Left lung (tissue), 4 donors: ENCODE measurements at regions not wholly inside any gene's neighbourhood (a gene's known extent, or its start where the extent isn't known, plus 50 kb on each side); places are given as distances from the start of the nearest gene placed in this dataset.

Experiments used
- ATAC-seq: fragments of 200-7000 bp; cut with Tn5 transposase; one replicate; pipeline ENCODE4 v1.9.1; 2020; ENCODE audit warnings: moderate library complexity
- DNase-seq, 4 donors: peaks; one replicate each; pipeline ENCODE4 v3.0.0-alpha.2; 2013 to 2020
- H3K27ac ChIP-seq, 2 donors: fragments of 200-600 bp; sonication (generic) in 1 of 2; one replicate each; pipeline versions ENCODE4 v1.5.0 to v1.8.0; 2020 to 2021
- H3K27me3 ChIP-seq, 2 donors: fragments of 200-600 bp; sonication (generic) in 1 of 2; one replicate each; pipeline versions ENCODE4 v1.5.0 to v1.8.0; 2020 to 2021
- H3K36me3 ChIP-seq, 2 donors: fragments of 200-600 bp; sonication (generic) in 1 of 2; one replicate each; pipeline versions ENCODE4 v1.5.0 to v1.8.0; 2020 to 2021
- H3K4me1 ChIP-seq, 2 donors: fragments of 200-600 bp; one replicate each; pipeline ENCODE4 v1.8.0; 2021
- H3K4me3 ChIP-seq, 2 donors: fragments of 200-600 bp; sonication (generic) in 1 of 2; one replicate each; pipeline versions ENCODE4 v1.5.0 to v1.8.0; 2020 to 2021; ENCODE audit warnings: mild to moderate bottlenecking in 1 of 2
- H3K9me3 ChIP-seq, 2 donors: fragments of 200-600 bp; sonication (generic) in 1 of 2; one replicate each; pipeline versions ENCODE4 v1.5.0 to v1.8.0; 2020 to 2021
- intact Hi-C, 2 donors: fragments of 100-400 bp; cut with DNase I; formaldehyde crosslinking; loops; one replicate each; pipeline versions ENCODE4 v1.11.2 to v1.14.2; 2022
- TF ChIP-seq, protein P1 (sequence below), 2 donors: fragments of 200-600 bp; sonication (generic) in 1 of 2; IDR thresholded peaks; one replicate each; pipeline versions ENCODE4 v1.5.0 to v1.8.0; 2021; ENCODE audit warnings: antibody characterized with exemption in 2 of 2
- donor health status: DM: no; HTN: yes; CAD: no.
- donor health status: DM: no; HTN: no; CAD: no.

DNA sequence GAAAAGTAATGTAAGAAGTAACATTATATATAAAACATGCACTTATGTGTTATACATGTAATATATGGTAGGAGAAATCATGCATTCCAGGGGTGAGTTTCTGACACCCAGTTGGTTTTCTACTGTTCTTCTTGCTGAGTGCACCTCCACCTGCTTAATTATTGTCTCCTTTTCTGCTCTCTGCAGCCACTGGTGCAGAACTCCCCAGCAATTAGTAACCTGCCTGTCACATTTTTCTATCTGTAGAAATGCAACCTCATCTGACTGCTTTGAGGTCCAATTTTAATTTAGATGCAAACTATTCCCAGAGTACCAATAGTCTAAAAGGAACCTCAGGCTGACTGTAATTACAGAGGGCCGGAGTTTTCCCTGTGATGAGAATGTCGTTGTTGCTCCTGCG lies 842.1 kb downstream of the AACS start:
- intact Hi-C loops: no loop called here
- Histone ChIP-seq H3K27ac (no peak overlapping the region), H3K36me3 (no peaks in the 10 kb centered on the region), H3K4me1 (no peaks in the 10 kb centered on the region), H3K4me3 (no peak overlapping the region), H3K27me3 (no peaks in the 10 kb centered on the region), H3K9me3 (peaks cover 0 to 4% of the 10 kb centered on the region in 2 donors)
- TF ChIP-seq, protein P1, sequence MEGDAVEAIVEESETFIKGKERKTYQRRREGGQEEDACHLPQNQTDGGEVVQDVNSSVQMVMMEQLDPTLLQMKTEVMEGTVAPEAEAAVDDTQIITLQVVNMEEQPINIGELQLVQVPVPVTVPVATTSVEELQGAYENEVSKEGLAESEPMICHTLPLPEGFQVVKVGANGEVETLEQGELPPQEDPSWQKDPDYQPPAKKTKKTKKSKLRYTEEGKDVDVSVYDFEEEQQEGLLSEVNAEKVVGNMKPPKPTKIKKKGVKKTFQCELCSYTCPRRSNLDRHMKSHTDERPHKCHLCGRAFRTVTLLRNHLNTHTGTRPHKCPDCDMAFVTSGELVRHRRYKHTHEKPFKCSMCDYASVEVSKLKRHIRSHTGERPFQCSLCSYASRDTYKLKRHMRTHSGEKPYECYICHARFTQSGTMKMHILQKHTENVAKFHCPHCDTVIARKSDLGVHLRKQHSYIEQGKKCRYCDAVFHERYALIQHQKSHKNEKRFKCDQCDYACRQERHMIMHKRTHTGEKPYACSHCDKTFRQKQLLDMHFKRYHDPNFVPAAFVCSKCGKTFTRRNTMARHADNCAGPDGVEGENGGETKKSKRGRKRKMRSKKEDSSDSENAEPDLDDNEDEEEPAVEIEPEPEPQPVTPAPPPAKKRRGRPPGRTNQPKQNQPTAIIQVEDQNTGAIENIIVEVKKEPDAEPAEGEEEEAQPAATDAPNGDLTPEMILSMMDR (IDR thresholded peaks at IDR 0.05): no peak
- no peak for DNase-seq
- no peak for ATAC-seq

GRCh38 chr12:125919856-125920470 lies 854.7 kb downstream of the AACS start:
- no peaks in the 10 kb centered on the region for H3K36me3 ChIP-seq
- ATAC-seq: no peak
- intact Hi-C loops: no loop called here
- H3K4me1 ChIP-seq: no peaks in the 10 kb centered on the region
- H3K9me3 ChIP-seq: peaks cover 0 to 3% of the 10 kb centered on the region in 2 donors
- TF ChIP-seq, protein P1 (IDR thresholded peaks at IDR 0.05): no peak
- no peak overlapping the region for H3K4me3 ChIP-seq
- H3K27ac ChIP-seq: no peak overlapping the region
- H3K27me3 ChIP-seq: no peaks in the 10 kb centered on the region
- DNase-seq: no peak

- DNase-seq (no peak), ATAC-seq (no peak)
- Histone ChIP-seq H3K27me3 (no peaks in the 10 kb centered on the region), H3K36me3 (no peaks in the 10 kb centered on the region), H3K27ac (no peak overlapping the region), H3K4me3 (no peak overlapping the region), H3K4me1 (no peaks in the 10 kb centered on the region), H3K9me3 (peaks cover 0 to 3% of the 10 kb centered on the region in 2 donors)
- intact Hi-C loops: no loop called here
- TF ChIP-seq, protein P1 (IDR thresholded peaks at IDR 0.05): no peak
Observed at GRCh38 chr12:125922330-125922729, 857.1 kb downstream of the AACS start.

GRCh38 chr12:125936502-125936901 lies 871.3 kb downstream of the AACS start:
- ATAC-seq (no peak), DNase-seq (no peak)
- no peaks in the 10 kb centered on the region for H3K36me3 ChIP-seq
- H3K4me1 ChIP-seq: no peaks in the 10 kb centered on the region
- no peak overlapping the region for H3K27ac ChIP-seq
- H3K27me3 ChIP-seq: no peaks in the 10 kb centered on the region
- intact Hi-C loops: no loop called here
- TF ChIP-seq, protein P1 (IDR thresholded peaks at IDR 0.05): no peak
- H3K4me3 ChIP-seq: no peak overlapping the region
- H3K9me3 ChIP-seq: no peaks in the 10 kb centered on the region

- Histone ChIP-seq H3K9me3 (no peaks in the 10 kb centered on the region), H3K27ac (no peak overlapping the region), H3K27me3 (no peaks in the 10 kb centered on the region), H3K4me1 (no peaks in the 10 kb centered on the region), H3K36me3 (no peaks in the 10 kb centered on the region), H3K4me3 (no peak overlapping the region)
- DNase-seq (no peak), ATAC-seq (no peak)
- intact Hi-C loops: no loop called here
- TF ChIP-seq, protein P1 (IDR thresholded peaks at IDR 0.05): no peak
Observed at GRCh38 chr12:125944446-125944845, 879.2 kb downstream of the AACS start.
